ENCODE measurements at regions not wholly inside any gene's neighbourhood (a gene's known extent, or its start where the extent isn't known, plus 50 kb on each side); places are given as distances from the start of the nearest gene placed in this dataset.

DNA sequence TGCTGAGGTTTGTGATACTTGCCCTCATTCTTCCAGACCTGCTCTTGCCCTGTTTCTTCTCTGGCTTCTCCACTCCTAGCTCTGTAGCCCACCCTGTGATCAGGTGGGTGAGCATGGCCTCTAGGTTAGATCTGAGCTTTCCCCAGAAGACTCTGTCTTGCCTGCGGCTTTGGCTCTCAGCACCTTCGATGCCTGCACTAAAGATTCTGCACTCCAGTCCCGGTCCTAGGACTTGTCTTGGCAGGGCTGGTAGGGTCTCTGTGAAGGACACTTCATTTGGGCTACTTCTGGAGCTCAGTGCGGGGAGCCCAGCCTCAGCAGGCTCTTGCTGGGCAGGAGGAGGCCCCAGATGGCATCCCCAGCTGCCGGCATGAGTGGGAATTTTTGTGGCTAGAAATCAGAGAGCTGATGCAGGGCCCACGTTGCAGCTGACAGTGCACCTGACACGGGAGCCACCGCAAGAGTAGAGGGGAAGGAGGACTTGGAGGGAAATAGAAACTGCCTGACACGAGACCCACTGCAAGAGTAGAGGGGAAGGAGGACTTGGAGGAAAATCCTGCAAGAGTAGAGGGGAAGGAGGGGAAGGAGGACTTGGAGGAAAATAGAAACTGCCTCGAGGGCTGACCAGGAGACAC lies 226.9 kb upstream of the B3GAT1 start:
- TF ChIP-seq, protein P1, sequence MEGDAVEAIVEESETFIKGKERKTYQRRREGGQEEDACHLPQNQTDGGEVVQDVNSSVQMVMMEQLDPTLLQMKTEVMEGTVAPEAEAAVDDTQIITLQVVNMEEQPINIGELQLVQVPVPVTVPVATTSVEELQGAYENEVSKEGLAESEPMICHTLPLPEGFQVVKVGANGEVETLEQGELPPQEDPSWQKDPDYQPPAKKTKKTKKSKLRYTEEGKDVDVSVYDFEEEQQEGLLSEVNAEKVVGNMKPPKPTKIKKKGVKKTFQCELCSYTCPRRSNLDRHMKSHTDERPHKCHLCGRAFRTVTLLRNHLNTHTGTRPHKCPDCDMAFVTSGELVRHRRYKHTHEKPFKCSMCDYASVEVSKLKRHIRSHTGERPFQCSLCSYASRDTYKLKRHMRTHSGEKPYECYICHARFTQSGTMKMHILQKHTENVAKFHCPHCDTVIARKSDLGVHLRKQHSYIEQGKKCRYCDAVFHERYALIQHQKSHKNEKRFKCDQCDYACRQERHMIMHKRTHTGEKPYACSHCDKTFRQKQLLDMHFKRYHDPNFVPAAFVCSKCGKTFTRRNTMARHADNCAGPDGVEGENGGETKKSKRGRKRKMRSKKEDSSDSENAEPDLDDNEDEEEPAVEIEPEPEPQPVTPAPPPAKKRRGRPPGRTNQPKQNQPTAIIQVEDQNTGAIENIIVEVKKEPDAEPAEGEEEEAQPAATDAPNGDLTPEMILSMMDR (IDR thresholded peaks at IDR 0.05; ENCODE audit: low read depth, low read length) = no peak
- TF ChIP-seq EZH2phosphoT487 (IDR thresholded peaks at IDR 0.05; ENCODE audit: low read depth) = no peak
